H1 (cell line): ENCODE measurements at regions not wholly inside any gene's neighbourhood (a gene's known extent, or its start where the extent isn't known, plus 50 kb on each side); places are given as distances from the start of the nearest gene placed in this dataset.

Experiments used
- ATF2 ChIP-seq: IDR thresholded peaks from 2 replicates; pipeline ENCODE4 v1.6.1; 2012; ENCODE audit warnings: low read length, inconsistent platforms
- CBX5 ChIP-seq: fragments of 300-800, 300-1000 bp; sonication (generic); IDR thresholded peaks from 2 replicates; pipeline ENCODE4 v1.7.1; 2016; ENCODE audit warnings: antibody characterized with exemption, low read length, low read depth
- CBX8 ChIP-seq: fragments of 300-800, 300-1000 bp; sonication (generic); IDR thresholded peaks from 2 replicates; pipeline ENCODE4 v1.7.1; 2016; ENCODE audit warnings: low read depth, low read length, borderline replicate concordance
- CHD2 ChIP-seq: IDR thresholded peaks from 2 replicates; pipeline ENCODE4 v1.6.1; 2012; ENCODE audit warnings: low read length, improper control_type of control experiment
- RXRA ChIP-seq: IDR thresholded peaks from 2 replicates; pipeline ENCODE4 v1.6.1; 2011; ENCODE audit warnings: low read depth, mild to moderate bottlenecking, low read length, moderate library complexity; ENCODE audit not compliant: insufficient read depth

- TF ChIP-seq ATF2 (no peak), CHD2 (no peak), CBX5 (no peak), RXRA (no peak), CBX8 (no peak)
Observed at GRCh38 chr15:62521396-62521795, 356.3 kb upstream of the C2CD4B start (continued).
